ENCODE measurements at regions not wholly inside any gene's neighbourhood (a gene's known extent, or its start where the extent isn't known, plus 50 kb on each side); places are given as distances from the start of the nearest gene placed in this dataset.

- H4K5ac ChIP-seq (ENCODE audit: insufficient read length, low read depth, low read length), result no peak overlapping the region
- 95% methylated on average over 2 of the region's 2 CpGs; no CpG with 5 or more reads in 1 of the 2 experiments for WGBS, 2 experiments (ENCODE audit: extremely low coverage in 1 of 2, insufficient coverage in 1 of 2, insufficient read length in 1 of 2, insufficient replicate concordance in 2 of 2, low coverage in 1 of 2, low lambda C conversion rate in 2 of 2, missing lambda C conversion rate in 1 of 2)
- H3K27ac ChIP-seq (ENCODE audit: low read depth, low read length), result no peak overlapping the region
- no peaks in the 10 kb centered on the region for H3K27me3 ChIP-seq (replicated peaks in 1 of 4; ENCODE audit: control insufficient read depth in 3 of 4, extremely low read depth in 1 of 4, insufficient read depth in 3 of 4, low read length in 3 of 4)
- no peak overlapping the region for H3K4ac ChIP-seq (replicated peaks; ENCODE audit: insufficient read length, low read depth, low read length)
- H3K4me3 ChIP-seq (ENCODE audit: extremely low read depth in 1 of 4, insufficient read depth in 2 of 4, low read depth in 3 of 4, low read length in 4 of 4), result no peak overlapping the region
- ChIA-PET CTCF (ENCODE audit: partially characterized antibody) (interaction anchor here (0.6 to 0.7 kb wide), 2 partner anchors 50 to 748 kb away, joined by 3 read pairs; no protein-coding TSS in a partner anchor), POLR2A (ENCODE audit: partially characterized antibody) (no interaction called here)
- no peak overlapping the region for H3K4me2 ChIP-seq (ENCODE audit: insufficient read depth in 1 of 2, low read depth in 2 of 2, low read length in 2 of 2)
- H2AK5ac ChIP-seq (ENCODE audit: low read depth, low read length), result no peak overlapping the region
- H2BK15ac ChIP-seq (ENCODE audit: low read length), result no peak overlapping the region
- no peak overlapping the region for H2BK120ac ChIP-seq (replicated peaks; ENCODE audit: low read depth, low read length)
- no peak overlapping the region for H3K56ac ChIP-seq (replicated peaks; ENCODE audit: insufficient read length, low read depth, low read length)
- no peak overlapping the region for H3K23ac ChIP-seq (ENCODE audit: insufficient read length)
- H3K79me2 ChIP-seq (ENCODE audit: control insufficient read depth in 1 of 2, insufficient read depth in 2 of 2, low read length in 2 of 2), result no peaks in the 10 kb centered on the region
- H2AFZ ChIP-seq (ENCODE audit: low read length), result no peak overlapping the region
- H2BK20ac ChIP-seq (ENCODE audit: low read length), result no peak overlapping the region
- H2BK5ac ChIP-seq (ENCODE audit: low read depth, low read length), result no peak overlapping the region
- H4K91ac ChIP-seq (replicated peaks; ENCODE audit: insufficient read length, low read length), result no peak overlapping the region
- H4K8ac ChIP-seq (ENCODE audit: extremely low read depth, insufficient read depth, low read length), result no peak overlapping the region
- H3K9me3 ChIP-seq (ENCODE audit: insufficient read depth in 2 of 2, low read depth in 1 of 2, low read length in 1 of 2), result 0 out of 4 replicates have a peak, but pooled peaks cover 0 to 3% of the 10 kb centered on the region in 2 experiments
- no peaks in the 10 kb centered on the region; a peak in 1 of 8 replicates for H3K36me3 ChIP-seq (ENCODE audit: control insufficient read depth in 2 of 4, insufficient read depth in 4 of 4, low read length in 3 of 4)
- no peaks in the 10 kb centered on the region for H3K79me1 ChIP-seq (ENCODE audit: low read depth, low read length)
- FAIRE-seq (no peak), DNase-seq (ENCODE audit: low read depth in 1 of 2, low spot score in 2 of 2) (no peak)
- H3K18ac ChIP-seq (ENCODE audit: extremely low read depth, low read length), result no peak overlapping the region
- no peaks in the 10 kb centered on the region for H4K20me1 ChIP-seq (replicated peaks in 1 of 2; ENCODE audit: control insufficient read depth in 1 of 2, insufficient read depth in 2 of 2, low read length in 2 of 2)
- no peaks in the 10 kb centered on the region for H3K23me2 ChIP-seq (ENCODE audit: low read depth, low read length)
- H3K4me1 ChIP-seq (replicated peaks in 1 of 4; ENCODE audit: control insufficient read depth in 3 of 4, insufficient read depth in 4 of 4, low read length in 3 of 4), result no peaks in the 10 kb centered on the region
- H3K14ac ChIP-seq (ENCODE audit: insufficient read length), result no peak overlapping the region
- no peak overlapping the region for H2BK12ac ChIP-seq (ENCODE audit: low read depth, low read length)
- H3K9ac ChIP-seq (replicated peaks in 1 of 4; ENCODE audit: extremely low read depth in 1 of 4, low read depth in 3 of 4, low read length in 3 of 4), result no peak overlapping the region
- TF ChIP-seq SP2 (IDR thresholded peaks at IDR 0.05; ENCODE audit: low read length) (no peak), CTBP2 (IDR thresholded peaks at IDR 0.05; ENCODE audit: borderline replicate concordance, insufficient read depth, insufficient read length, low read length) (no peak), GABPA (IDR thresholded peaks at IDR 0.05; ENCODE audit: borderline replicate concordance, insufficient read depth, low read length) (no peak), CHD2 (IDR thresholded peaks at IDR 0.05; ENCODE audit: low read length) (no peak), SAP30 (IDR thresholded peaks at IDR 0.05; ENCODE audit: insufficient read depth, insufficient replicate concordance, low read length) (no peak), JUN (IDR thresholded peaks at IDR 0.05; ENCODE audit: low read depth, low read length) (no peak), RBBP5 (IDR thresholded peaks at IDR 0.05; ENCODE audit: borderline replicate concordance, low read depth, low read length) (no peak), BACH1 (IDR thresholded peaks at IDR 0.05; ENCODE audit: low read length) (no peak), SIN3A (conservative IDR thresholded peaks at IDR 0.05 in 1 of 2, IDR thresholded peaks at IDR 0.05 in 1 of 2; ENCODE audit: low read depth in 1 of 2, low read length in 2 of 2) (no peak), CEBPB (IDR thresholded peaks at IDR 0.05; ENCODE audit: low read depth, low read length) (no peak), BCL11A (IDR thresholded peaks at IDR 0.05; ENCODE audit: low read depth in 2 of 2, low read length in 2 of 2) (no peak), EZH2 (IDR thresholded peaks at IDR 0.05; ENCODE audit: low read depth, low read length, severe bottlenecking) (no peak), NANOG (IDR thresholded peaks at IDR 0.05; ENCODE audit: insufficient read depth, low read depth, low read length, poor library complexity, severe bottlenecking) (no peak), KDM4A (IDR thresholded peaks at IDR 0.05; ENCODE audit: low read depth, low read length, severe bottlenecking) (no peak), YY1 (IDR thresholded peaks at IDR 0.05; ENCODE audit: low read depth, low read length) (no peak)
Measured at GRCh38 chr6:18883268-18883667, 496.1 kb downstream of the RNF144B start.

Data from H1 (cell line).